Adrenal gland (tissue), 5 donors: ENCODE measurements at regions not wholly inside any gene's neighbourhood (a gene's known extent, or its start where the extent isn't known, plus 50 kb on each side); places are given as distances from the start of the nearest gene placed in this dataset.

Source experiments
- CTCF ChIP-seq, 6 experiments: fragments of 450-650 bp in 4 of 6; fragments of 200-600 bp in 2 of 6; sonication (generic) in 1 of 6; IDR thresholded peaks; 1 replicate in 5 of 6; 2 replicates in 1 of 6; pipeline versions ENCODE4 v1.5.1 to v1.8.0; 2016 to 2021; ENCODE audit warnings: antibody characterized with exemption in 6 of 6, mild to moderate bottlenecking in 2 of 6, moderate library complexity in 1 of 6
- POLR2A ChIP-seq, 2 donors: fragments of 450-650 bp; IDR thresholded peaks; one replicate each; pipeline ENCODE4 v1.6.1; 2017; ENCODE audit warnings: antibody characterized with exemption in 2 of 2, mild to moderate bottlenecking in 2 of 2, moderate library complexity in 1 of 2
- donor health status: DM: no; HTN: no; CAD: no.

- TF ChIP-seq POLR2A (IDR thresholded peaks at IDR 0.05), result no peak
- TF ChIP-seq CTCF (IDR thresholded peaks at IDR 0.05), result no peak
Observed at GRCh38 chr2:18927525-18928232, 338.3 kb upstream of the NT5C1B start.
